Sigmoid colon (tissue), 4 donors: ENCODE measurements at regions not wholly inside any gene's neighbourhood (a gene's known extent, or its start where the extent isn't known, plus 50 kb on each side); places are given as distances from the start of the nearest gene placed in this dataset.

Experiments
- CTCF ChIP-seq, 4 experiments: fragments of 450-650 bp in 3 of 4; fragments of 200-600 bp in 1 of 4; IDR thresholded peaks; one replicate each; pipeline ENCODE4 v1.5.1; 2016 to 2019; ENCODE audit warnings: antibody characterized with exemption in 4 of 4, mild to moderate bottlenecking in 3 of 4, moderate library complexity in 2 of 4
- EP300 ChIP-seq, 4 donors: sonication (generic); formaldehyde crosslinking; IDR thresholded peaks; one replicate each; pipeline ENCODE4 v1.6.1; 2017; ENCODE audit warnings: antibody characterized with exemption in 4 of 4
- POLR2A ChIP-seq, 2 donors: fragments of 450-650 bp; IDR thresholded peaks; one replicate each; pipeline ENCODE4 v1.6.1; 2016; ENCODE audit warnings: antibody characterized with exemption in 2 of 2, mild to moderate bottlenecking in 2 of 2, moderate library complexity in 2 of 2
- POLR2AphosphoS5 ChIP-seq, 4 donors: sonication (generic); formaldehyde crosslinking; IDR thresholded peaks; one replicate each; pipeline ENCODE4 v1.6.1; 2017; ENCODE audit warnings: antibody characterized with exemption in 4 of 4

GRCh38 chr1:30648408-30649000 lies 74.9 kb downstream of the MATN1 start:
- TF ChIP-seq POLR2AphosphoS5 (IDR thresholded peaks at IDR 0.05): no peak
- TF ChIP-seq POLR2A (IDR thresholded peaks at IDR 0.05): no peak
- TF ChIP-seq CTCF (IDR thresholded peaks at IDR 0.05): no peak
- no peak for TF ChIP-seq EP300 (IDR thresholded peaks at IDR 0.05)
